VCaP (cell line): ENCODE measurements at regions not wholly inside any gene's neighbourhood (a gene's known extent, or its start where the extent isn't known, plus 50 kb on each side); places are given as distances from the start of the nearest gene placed in this dataset.

ENCODE experiments used
- H3K27ac ChIP-seq: fragments of 450-650 bp; 2 replicates; pipeline ENCODE4 v1.5.1; 2017
- CTCF ChIP-seq: fragments of 450-650 bp; conservative IDR thresholded peaks from 2 replicates; pipeline ENCODE4 v1.5.1; 2017; ENCODE audit warnings: mild to moderate bottlenecking, moderate library complexity

- TF ChIP-seq CTCF: no peak
Observed at GRCh38 chr2:5990086-5990485, 297.9 kb downstream of the SOX11 start.

GRCh38 chr2:5991305-5991968 is 299.3 kb downstream of the SOX11 start:
- no peak overlapping the region for H3K27ac ChIP-seq
- no peak for TF ChIP-seq CTCF

More at GRCh38 chr2:5990086-5990485, 297.9 kb downstream of the SOX11 start:
- no peak overlapping the region for H3K27ac ChIP-seq

GRCh38 chr2:5995832-5996231 is 303.6 kb downstream of the SOX11 start:
- H3K27ac ChIP-seq: no peak overlapping the region
- no peak for TF ChIP-seq CTCF

- TF ChIP-seq CTCF: no peak
- no peak overlapping the region for H3K27ac ChIP-seq
Observed at GRCh38 chr2:6008186-6008585, 316.0 kb downstream of the SOX11 start.

- TF ChIP-seq CTCF: no peak
- no peak overlapping the region for H3K27ac ChIP-seq
Observed at GRCh38 chr2:6008726-6009125, 316.5 kb downstream of the SOX11 start.

- TF ChIP-seq CTCF: no peak
Observed at GRCh38 chr2:6010163-6010562, 318.0 kb downstream of the SOX11 start.

GRCh38 chr2:6011921-6012320 is 319.7 kb downstream of the SOX11 start:
- TF ChIP-seq CTCF: no peak
- H3K27ac ChIP-seq: no peak overlapping the region

More at GRCh38 chr2:6010163-6010562, 318.0 kb downstream of the SOX11 start:
- H3K27ac ChIP-seq: no peak overlapping the region
